ENCODE measurements at regions not wholly inside any gene's neighbourhood (a gene's known extent, or its start where the extent isn't known, plus 50 kb on each side); places are given as distances from the start of the nearest gene placed in this dataset.

DNA sequence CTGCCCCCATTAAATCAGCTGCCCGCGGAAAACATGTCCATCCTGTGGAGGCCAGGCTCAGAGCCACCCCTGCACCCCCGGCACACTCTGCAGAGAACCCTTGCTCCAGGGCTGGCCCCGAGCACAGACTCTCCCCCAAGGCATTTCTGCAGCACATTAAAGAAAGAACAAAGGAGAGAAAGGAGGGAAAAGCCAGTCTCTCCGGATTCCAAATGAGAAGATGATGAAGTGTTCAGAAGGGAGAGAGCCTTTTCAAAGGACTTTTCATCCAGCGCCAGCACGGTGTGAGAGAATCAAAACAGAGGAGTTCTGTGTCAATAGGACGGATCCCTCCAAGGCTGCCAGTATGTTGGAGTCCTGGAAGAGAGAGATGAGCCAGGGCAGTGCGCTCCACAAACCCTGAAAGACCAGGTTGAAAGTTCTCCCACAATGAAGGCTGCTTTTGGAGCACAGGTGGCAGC lies 498.3 kb downstream of the NPHP4 start:
- POLR2A ChIA-PET = no interaction called here
- Mint-ChIP-seq H3K27ac (no peak overlapping the region), H3K4me1 (no peaks in the 10 kb centered on the region), H3K27me3 (peaks cover 2% of the 10 kb centered on the region), H3K9me3 (no peaks in the 10 kb centered on the region), H3K36me3 (no peaks in the 10 kb centered on the region), H3K4me3 (no peak overlapping the region)
- ATAC-seq (ENCODE audit: low read depth) (no peak), DNase-seq (no peak)

DNA sequence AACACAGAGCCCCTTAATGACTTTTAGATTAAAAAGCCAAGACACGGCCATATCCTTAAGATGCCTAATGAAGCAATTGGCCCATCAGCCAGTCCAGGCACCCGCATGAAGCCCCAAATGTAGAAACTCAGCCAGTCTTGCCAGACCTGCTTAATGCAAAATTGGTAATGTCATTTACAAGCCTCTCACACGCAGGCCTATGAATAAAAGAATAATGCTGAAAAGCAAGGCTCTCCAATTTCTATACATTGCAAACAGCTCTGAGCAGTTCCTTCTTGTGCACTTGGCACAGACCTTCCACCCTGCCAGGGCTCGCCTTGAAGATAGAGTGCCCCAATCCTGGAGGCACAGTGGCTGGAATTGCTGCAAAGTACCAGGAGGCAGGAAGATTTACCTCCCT lies 498.9 kb downstream of the NPHP4 start:
- Mint-ChIP-seq H3K4me1 (no peaks in the 10 kb centered on the region), H3K36me3 (no peaks in the 10 kb centered on the region), H3K27me3 (peaks cover 2% of the 10 kb centered on the region), H3K4me3 (no peak overlapping the region), H3K27ac (no peak overlapping the region), H3K9me3 (no peaks in the 10 kb centered on the region)
- no peak for ATAC-seq (ENCODE audit: low read depth)
- POLR2A ChIA-PET = no interaction called here
- no peak for DNase-seq

DNA sequence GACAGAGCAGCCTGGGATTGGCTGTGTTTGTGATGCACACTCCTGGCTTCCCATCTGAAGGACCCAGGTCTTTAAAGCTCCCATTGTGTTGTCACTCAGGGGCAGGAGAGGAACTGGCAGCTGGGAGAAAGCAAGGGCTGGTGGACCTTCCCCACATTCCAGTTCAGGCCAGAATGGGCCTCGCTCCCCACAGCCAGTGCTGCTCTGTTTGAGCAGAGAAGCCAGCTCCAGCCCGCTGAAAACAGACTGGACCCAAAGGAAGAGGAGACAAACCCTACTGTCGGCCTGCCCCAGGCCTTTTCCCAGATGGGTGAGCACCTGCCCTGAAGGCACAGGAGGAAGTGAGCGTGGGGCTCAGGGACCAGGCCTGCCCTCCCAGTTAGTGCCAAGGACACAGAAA lies 499.4 kb downstream of the NPHP4 start:
- Mint-ChIP-seq H3K27ac (no peak overlapping the region), H3K9me3 (no peaks in the 10 kb centered on the region), H3K36me3 (no peaks in the 10 kb centered on the region), H3K27me3 (peaks cover 2% of the 10 kb centered on the region), H3K4me3 (no peak overlapping the region), H3K4me1 (no peaks in the 10 kb centered on the region)
- no peak for DNase-seq
- POLR2A ChIA-PET = no interaction called here
- ATAC-seq (ENCODE audit: low read depth) = no peak

DNA sequence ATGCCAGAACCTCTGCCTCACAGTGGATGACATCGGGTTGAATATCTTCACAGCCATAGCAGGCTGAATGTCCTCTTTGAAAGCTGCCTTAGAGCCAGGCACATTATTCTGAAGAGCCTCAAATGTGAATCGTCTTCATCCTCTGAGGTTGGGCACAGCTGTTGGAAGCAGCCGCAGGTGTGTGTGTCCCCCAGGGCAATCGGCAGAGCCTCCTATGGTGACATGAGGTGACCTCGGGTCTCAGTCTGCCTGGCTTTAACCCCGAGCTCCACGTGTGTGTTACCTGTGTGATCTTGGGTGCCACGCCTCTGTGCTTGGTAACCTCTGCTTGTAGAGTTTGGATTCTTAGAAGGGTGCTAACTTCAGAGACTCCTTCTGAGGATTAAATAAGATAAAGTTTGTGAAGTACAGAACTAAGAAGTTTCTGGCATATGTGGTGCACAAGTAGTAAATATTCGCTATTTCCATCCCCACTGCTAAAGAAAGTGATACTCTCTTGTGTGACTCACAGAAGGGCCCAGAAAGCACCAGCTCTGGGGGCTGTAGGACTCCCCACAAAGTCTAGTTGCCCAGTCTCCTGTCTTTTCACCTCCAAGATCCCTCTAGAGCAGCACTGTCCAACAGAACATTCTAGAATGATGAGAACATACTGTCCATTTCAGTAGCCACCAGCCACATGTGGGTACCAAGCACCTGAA lies 500.9 kb downstream of the NPHP4 start:
- Mint-ChIP-seq H3K27ac (no peak overlapping the region), H3K4me1 (no peaks in the 10 kb centered on the region)
- POLR2A ChIA-PET = no interaction called here

DNA sequence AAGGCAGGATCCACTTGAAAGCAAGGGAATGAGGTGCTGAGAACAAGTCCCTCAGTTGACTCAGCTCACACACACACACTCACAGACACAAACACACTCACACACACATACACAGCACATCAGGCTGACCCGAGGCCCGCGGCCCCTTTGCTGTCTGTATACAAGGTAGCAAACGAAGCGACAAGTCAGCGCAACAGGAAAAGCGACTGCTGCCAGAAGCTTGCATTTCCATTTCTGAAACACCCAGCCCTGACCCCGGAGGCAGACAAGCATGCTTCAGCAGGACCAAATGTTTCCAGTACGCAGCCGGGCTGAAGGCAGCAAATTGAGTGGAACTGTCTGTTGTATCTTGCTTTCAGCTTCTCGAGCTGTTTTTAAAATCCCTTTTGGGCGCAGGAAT lies 501.6 kb downstream of the NPHP4 start:
- Mint-ChIP-seq H3K27me3 (peaks cover 2% of the 10 kb centered on the region), H3K4me3 (no peak overlapping the region), H3K9me3 (no peaks in the 10 kb centered on the region), H3K4me1 (no peaks in the 10 kb centered on the region), H3K27ac (no peak overlapping the region), H3K36me3 (no peaks in the 10 kb centered on the region)
- DNase-seq (no peak), ATAC-seq (ENCODE audit: low read depth) (no peak)
- POLR2A ChIA-PET = no interaction called here

More for the DNA sequence above, 500.9 kb downstream of the NPHP4 start:
- ATAC-seq (ENCODE audit: low read depth) = no peak
- Mint-ChIP-seq H3K9me3 (no peaks in the 10 kb centered on the region), H3K36me3 (no peaks in the 10 kb centered on the region), H3K4me3 (no peak overlapping the region), H3K27me3 (peaks cover 2% of the 10 kb centered on the region)
- DNase-seq = no peak

DNA sequence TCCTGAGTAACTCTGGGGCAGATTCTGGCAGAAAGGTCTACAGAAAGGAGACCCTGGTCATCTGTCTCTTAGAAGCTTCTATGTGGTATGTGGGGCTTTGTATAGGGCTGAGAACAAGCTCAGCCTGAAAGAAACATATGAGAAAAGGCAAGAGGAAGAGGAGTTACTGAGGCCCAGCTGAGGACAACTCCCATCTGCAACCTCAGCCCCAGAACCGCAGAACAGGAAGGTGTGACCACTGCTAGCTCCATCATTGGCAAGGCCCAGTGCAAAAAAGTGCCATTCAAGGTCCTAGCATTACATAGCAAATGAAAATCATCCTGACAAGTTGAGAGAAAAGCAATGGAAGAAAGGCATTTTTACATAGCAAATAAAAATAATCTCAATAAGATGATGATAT lies 503.8 kb downstream of the NPHP4 start:
- ATAC-seq (ENCODE audit: low read depth) (no peak), DNase-seq (no peak)
- H3K27me3 Mint-ChIP-seq = peaks cover 2% of the 10 kb centered on the region
- POLR2A ChIA-PET = no interaction called here
- no peak overlapping the region for H3K4me3 Mint-ChIP-seq
- no peak overlapping the region for H3K27ac Mint-ChIP-seq
- no peaks in the 10 kb centered on the region for H3K9me3 Mint-ChIP-seq
- H3K4me1 Mint-ChIP-seq = no peaks in the 10 kb centered on the region
- no peaks in the 10 kb centered on the region for H3K36me3 Mint-ChIP-seq

DNA sequence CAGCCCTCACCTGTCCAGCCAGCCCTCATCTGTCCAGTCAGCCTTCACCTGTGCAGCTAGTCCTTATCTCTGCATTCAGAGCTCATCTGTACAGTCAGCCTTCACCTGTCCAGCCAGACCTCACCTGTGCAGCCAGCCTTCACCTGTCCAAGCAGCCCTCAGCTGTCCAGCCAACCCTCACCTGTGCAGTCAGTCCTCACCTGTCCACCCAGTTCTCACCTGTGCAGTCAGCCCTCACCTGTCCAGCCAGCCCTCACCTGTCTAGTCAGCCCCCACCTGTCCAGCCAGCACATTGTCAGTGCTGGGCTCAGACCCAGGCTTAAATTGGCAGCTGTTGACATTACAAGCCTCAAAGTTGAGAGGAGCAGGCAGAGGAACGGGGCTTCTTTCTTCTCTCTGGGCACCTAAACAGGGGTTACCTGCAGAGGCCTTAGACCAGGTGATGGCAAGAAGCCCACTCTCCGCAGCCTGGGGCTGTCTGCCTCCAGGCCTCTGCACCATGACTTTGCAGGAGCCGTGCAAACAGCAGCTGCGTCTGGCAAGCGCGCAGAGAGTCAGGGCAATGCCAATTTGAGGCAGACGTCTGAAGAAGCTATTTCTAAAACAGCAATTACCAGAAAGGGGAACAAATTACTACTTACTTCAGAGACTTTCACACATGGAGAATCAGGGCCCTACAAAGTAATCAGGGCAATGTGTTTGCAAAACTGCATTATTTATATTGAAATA lies 506.1 kb downstream of the NPHP4 start:
- Mint-ChIP-seq H3K9me3 (no peaks in the 10 kb centered on the region), H3K4me1 (peaks cover 3% of the 10 kb centered on the region), H3K27me3 (no peaks in the 10 kb centered on the region), H3K4me3 (no peak overlapping the region), H3K36me3 (no peaks in the 10 kb centered on the region), H3K27ac (no peak overlapping the region)
- no peak for ATAC-seq (ENCODE audit: low read depth)
- no peak for DNase-seq
- POLR2A ChIA-PET = no interaction called here

DNA sequence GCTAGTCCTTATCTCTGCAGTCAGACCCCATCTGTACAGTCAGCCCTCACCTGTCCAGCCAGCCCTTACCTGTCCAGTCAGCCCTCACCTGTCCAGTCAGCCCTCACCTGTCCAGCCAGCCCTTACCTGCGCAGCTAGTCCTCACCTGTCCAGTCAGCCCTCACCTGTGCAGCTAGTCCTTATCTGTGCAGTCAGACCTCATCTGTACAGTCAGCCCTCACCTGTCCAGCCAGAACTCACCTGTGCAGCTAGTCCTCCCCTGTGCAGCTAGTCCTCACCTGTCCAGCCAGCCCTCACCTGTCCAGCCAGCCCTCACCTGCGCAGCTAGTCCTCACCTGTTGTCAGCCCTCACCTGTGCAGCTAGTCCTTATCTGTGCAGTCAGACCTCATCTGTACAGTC lies 506.8 kb downstream of the NPHP4 start:
- POLR2A ChIA-PET = no interaction called here
- no peaks in the 10 kb centered on the region for H3K27me3 Mint-ChIP-seq
- ATAC-seq (ENCODE audit: low read depth) (no peak), DNase-seq (no peak)
- no peak overlapping the region for H3K27ac Mint-ChIP-seq
- no peak overlapping the region for H3K4me3 Mint-ChIP-seq
- no peaks in the 10 kb centered on the region for H3K9me3 Mint-ChIP-seq
- H3K36me3 Mint-ChIP-seq = no peaks in the 10 kb centered on the region
- H3K4me1 Mint-ChIP-seq = peaks cover 3% of the 10 kb centered on the region

DNA sequence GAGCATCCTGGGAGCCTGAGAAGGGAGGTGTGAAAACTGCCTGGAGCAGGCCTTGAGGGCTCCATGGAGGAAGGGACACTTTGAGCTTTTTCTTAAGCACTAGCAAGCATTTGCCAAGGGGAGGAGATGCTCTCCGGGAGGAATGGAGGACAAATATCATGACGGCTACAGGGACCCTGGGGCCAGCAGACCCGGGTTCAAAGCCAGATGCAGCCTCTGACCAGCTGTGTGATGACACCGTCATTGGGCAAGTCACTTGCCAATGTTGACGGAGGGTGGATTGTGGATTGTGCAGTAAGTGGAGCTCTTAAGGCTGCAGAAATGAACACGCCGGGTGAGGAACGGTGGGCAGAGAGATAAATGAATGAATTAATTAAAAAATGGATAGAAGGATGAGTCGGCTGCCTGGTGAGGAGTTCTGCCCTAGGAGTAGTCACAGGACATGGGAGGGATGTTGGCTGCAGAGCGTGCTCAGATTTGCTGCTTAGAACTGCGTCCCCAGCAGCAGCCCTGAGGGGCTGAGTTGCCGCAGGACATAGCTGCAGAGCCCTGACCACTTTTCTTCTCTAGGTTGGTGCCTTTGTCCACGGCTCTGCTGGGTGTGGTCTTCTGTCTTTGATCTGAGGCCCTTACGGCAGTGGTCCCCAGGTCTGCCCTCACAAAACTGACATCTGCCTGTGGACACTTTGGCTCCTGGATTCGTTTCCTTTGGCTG lies 507.6 kb downstream of the NPHP4 start:
- POLR2A ChIA-PET = no interaction called here
- DNase-seq (no peak), ATAC-seq (ENCODE audit: low read depth) (no peak)
- Mint-ChIP-seq H3K36me3 (no peaks in the 10 kb centered on the region), H3K27me3 (no peaks in the 10 kb centered on the region), H3K4me1 (peaks cover 3% of the 10 kb centered on the region), H3K4me3 (no peak overlapping the region), H3K9me3 (no peaks in the 10 kb centered on the region), H3K27ac (no peak overlapping the region)

DNA sequence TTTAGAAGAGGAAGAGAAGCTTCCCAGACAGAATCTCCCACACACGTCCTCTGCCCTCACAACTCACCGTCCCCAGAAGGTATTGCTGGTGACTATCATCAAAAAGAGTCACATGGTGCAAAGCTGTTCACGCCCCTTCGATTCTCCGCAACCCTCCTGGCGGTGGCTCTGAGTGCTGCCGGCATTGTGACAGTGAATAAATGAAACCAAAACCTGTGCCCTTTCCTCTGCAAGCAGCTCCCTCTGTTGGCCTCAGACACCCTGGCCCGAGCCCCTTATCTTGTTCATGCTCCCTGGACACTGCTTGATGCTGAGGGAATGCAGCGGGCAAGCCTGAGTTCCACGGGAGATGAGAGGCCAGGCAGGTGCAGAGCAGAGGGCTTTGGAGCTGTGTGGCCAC lies 510.3 kb downstream of the NPHP4 start:
- Mint-ChIP-seq H3K9me3 (no peaks in the 10 kb centered on the region), H3K36me3 (no peaks in the 10 kb centered on the region), H3K4me1 (peaks cover 3% of the 10 kb centered on the region), H3K27ac (no peak overlapping the region), H3K27me3 (no peaks in the 10 kb centered on the region), H3K4me3 (no peak overlapping the region)
- DNase-seq (peak; percentile 40), ATAC-seq (ENCODE audit: low read depth) (peak; percentile 82)
- POLR2A ChIA-PET = no interaction called here

DNA sequence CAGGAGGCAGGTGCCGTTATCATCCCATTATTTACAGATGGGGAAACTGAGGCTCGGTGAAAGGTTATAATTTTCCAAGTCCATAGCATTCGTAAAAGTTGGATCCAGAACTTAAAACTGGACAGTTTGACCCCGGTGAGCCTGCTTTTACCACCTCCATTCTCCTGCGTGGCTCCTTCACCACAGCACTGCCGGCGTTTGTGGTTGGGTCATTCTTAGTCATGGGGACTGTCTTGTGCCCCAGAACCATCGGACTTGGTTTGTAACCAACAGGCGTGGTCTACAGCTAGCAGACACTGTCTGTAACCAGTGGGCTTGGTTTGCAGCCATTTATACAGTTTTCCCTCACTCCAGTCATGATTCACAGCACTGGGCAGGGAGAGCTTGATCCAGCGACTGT lies 511.3 kb downstream of the NPHP4 start:
- Mint-ChIP-seq H3K4me1 (peaks cover 3% of the 10 kb centered on the region), H3K27ac (no peak overlapping the region), H3K36me3 (no peaks in the 10 kb centered on the region), H3K9me3 (no peaks in the 10 kb centered on the region), H3K27me3 (no peaks in the 10 kb centered on the region), H3K4me3 (no peak overlapping the region)
- ATAC-seq (ENCODE audit: low read depth) (no peak), DNase-seq (no peak)
- POLR2A ChIA-PET = no interaction called here

DNA sequence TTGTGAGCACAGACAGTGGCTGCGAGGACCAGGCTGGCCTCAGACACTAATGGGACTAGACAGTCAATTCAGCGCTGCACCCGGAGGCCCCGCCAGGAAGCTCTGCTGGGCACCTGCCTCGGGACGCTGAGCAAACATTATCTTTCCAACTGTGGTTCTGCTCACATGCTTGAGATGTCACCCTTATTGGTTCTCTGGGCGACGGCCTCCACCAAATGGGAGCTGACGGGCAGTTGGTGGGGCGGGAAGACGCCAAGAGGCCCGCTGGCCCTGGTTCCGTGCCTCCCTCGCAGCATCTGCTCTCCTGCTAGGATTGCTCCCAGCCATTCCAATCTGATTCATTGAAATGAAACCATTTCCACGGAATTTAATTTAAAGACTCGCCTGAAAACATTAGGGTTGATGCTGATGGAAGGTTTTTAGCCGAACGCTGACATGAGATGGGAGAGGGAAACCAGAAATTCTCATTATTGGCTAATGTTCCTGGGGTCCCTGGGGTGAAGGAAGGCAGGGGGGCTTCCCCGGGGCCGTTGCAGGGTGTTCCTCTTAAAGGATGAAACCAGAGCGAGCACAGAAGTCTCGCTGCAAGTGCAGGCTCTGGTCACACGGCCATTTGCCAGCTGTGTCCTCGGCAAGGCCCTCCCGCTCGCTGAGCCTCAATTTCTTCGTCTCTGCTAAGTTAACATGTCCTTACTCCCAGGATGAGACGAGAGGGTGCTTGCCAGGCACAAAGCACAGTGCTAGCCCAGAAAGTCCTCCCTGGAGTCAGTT lies 512.2 kb downstream of the NPHP4 start:
- Mint-ChIP-seq H3K9me3 (no peaks in the 10 kb centered on the region), H3K27me3 (no peaks in the 10 kb centered on the region), H3K4me1 (peaks cover 3% of the 10 kb centered on the region), H3K27ac (no peak overlapping the region), H3K36me3 (no peaks in the 10 kb centered on the region), H3K4me3 (no peak overlapping the region)
- POLR2A ChIA-PET = interaction anchor here (0.5 kb wide), 1 partner anchor 414 kb away, joined by 3 read pairs; no protein-coding TSS in a partner anchor
- no peak for DNase-seq
- no peak for ATAC-seq (ENCODE audit: low read depth)

DNA sequence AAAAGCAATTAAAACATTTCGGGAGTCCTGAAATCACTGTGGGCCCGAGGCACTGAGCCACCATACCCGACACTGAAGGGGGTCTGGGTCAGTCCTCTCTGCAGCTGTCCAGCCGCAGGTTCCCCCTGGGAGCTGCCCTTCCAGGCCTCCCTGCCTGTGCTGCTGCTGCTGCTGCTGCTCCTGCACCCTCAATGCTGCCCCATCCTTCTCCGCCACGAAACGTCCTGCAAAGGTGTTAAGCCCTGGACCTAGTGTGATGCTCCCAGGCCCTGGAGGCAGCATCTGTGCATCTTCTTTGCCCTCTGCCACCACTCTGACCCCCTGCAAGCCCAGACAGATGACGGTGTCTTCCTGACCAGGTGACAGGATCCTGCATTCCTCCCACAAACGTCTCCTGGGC lies 513.3 kb downstream of the NPHP4 start:
- H3K4me1 Mint-ChIP-seq = peaks cover 3% of the 10 kb centered on the region
- H3K27ac Mint-ChIP-seq = no peak overlapping the region
- no peak overlapping the region for H3K4me3 Mint-ChIP-seq
- H3K36me3 Mint-ChIP-seq = no peaks in the 10 kb centered on the region
- POLR2A ChIA-PET = no interaction called here
- no peak for DNase-seq
- no peaks in the 10 kb centered on the region for H3K27me3 Mint-ChIP-seq
- H3K9me3 Mint-ChIP-seq = no peaks in the 10 kb centered on the region
- ATAC-seq (ENCODE audit: low read depth) = no peak
